GM19023 (cell line): ENCODE measurements at regions not wholly inside any gene's neighbourhood (a gene's known extent, or its start where the extent isn't known, plus 50 kb on each side); places are given as distances from the start of the nearest gene placed in this dataset.

Experiments
- ATAC-seq: cut with Tn5 transposase; IDR thresholded peaks from one replicate; pipeline ENCODE4 v1.9.1; 2021; ENCODE audit warnings: mild to moderate bottlenecking, moderate library complexity; ENCODE audit not compliant: unreplicated experiment

DNA sequence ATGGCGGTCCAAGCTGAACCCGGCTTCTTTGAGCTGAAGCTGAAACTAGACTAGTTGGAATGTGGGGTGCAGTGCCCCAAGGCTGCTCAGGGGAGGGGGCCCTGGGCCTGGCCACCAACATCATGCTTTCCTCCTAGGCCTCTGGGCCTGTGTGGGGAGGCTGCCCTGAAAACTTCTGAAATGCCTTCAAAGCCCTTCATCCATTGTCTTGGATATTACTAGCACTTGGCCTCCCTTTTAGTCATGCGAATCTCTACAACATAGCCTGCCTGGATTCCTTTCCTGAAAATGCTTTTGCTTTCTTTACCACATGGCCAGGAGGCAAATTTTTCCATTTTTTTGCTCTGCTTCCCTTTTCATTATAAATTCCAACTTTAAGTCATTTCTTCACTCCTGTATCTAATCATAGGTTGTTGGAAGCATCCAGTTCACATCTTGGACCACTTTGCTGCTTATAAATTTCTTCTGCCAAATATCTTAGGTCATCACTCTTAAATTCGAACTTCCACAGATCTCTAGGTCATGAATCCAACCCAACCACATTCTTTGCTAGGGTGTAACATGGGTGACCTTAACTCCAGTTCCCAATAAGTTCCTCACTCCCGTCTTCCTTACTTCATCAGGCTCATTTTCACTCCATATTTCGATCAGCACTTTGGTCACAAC, 103.4 kb downstream of the DDIT4L start:
- ATAC-seq, result no peak

- no peak for ATAC-seq
Observed at GRCh38 chr4:100084892-100085291, 105.4 kb downstream of the DDIT4L start.

DNA sequence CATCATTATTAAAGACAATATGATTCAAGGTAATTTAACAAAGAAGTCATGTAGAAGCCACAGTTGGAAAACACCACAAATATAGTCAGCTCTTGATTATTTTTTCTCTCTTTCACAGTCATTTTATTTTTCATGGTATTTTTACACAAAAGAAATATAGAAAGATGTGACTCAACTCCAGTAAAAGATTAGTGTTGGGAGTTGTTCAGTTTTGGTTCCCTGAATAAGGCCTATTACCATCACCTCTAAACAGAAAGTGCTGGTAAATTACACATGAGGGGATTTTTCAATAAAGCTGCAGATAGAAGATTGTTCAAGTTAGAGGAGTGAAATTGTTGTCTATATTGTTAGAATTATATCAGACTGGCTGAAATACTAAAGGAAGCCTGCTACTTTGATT, 107.0 kb downstream of the DDIT4L start:
- no peak for ATAC-seq

- no peak for ATAC-seq
Observed at GRCh38 chr4:100082852-100083251, 107.4 kb downstream of the DDIT4L start.

GRCh38 chr4:100081491-100081890, 108.8 kb downstream of the DDIT4L start:
- ATAC-seq, result no peak

DNA sequence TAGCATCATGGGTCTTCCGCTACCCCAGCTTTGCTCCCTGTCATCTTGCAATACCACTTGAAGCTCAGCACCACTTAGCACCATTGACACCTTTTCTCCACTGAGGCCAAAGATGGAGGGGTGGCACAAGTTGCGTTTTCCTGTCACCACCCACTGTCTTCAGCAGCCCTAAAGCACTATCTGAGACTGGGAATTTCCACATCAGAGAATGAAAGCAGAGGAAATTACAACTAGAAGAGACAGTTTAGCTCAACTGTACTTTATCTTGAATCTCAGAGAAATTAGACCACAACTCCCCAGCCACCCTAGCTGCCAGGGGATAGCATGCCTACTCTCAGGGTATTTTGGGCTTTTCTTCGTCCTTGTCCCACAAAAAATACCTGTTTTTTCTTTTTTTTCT, 111.0 kb downstream of the DDIT4L start:
- ATAC-seq, result no peak

DNA sequence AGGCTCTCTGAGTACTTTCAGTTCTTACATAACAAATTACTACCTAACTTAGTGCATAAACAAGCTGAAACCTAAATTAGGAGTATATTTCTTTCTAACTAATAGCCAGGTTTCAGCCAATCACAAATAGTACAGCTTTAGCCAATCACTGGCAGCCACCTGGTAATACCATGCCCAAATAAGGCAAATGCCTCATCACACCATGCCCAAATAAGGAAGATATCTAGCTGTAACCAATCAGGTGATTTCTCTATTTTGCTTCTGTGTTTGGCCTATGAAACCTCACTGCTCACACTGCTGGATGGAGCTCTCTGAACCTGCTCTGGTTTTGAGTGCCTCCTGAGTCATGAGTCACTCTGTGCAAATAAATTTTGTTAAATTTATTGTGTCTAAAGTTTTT, 113.5 kb downstream of the DDIT4L start:
- ATAC-seq, result no peak

GRCh38 chr4:100075486-100076270, 114.6 kb downstream of the DDIT4L start:
- no peak for ATAC-seq

- no peak for ATAC-seq
Observed at GRCh38 chr4:100075056-100075455, 115.2 kb downstream of the DDIT4L start.

- no peak for ATAC-seq
Observed at GRCh38 chr4:100071506-100071905, 118.8 kb downstream of the DDIT4L start.

DNA sequence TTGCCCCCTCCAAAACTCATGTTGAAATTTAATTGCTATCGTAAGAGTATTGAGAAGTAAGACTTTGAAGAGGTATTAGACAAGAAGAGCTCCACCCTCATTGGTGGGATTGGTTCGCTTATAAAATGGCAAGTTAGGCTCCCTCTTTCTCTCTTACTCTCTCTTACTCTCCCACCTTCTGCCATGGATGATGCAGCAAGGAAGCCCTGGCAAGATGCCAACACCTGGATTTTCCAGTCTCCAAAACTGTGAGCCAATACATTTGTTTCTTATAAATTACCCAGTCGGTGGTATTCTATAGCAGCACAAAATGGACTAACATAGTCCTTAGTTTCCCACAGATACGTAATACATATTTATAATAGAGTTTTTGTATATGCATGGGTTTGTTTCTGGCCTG, 119.4 kb downstream of the DDIT4L start:
- no peak for ATAC-seq

DNA sequence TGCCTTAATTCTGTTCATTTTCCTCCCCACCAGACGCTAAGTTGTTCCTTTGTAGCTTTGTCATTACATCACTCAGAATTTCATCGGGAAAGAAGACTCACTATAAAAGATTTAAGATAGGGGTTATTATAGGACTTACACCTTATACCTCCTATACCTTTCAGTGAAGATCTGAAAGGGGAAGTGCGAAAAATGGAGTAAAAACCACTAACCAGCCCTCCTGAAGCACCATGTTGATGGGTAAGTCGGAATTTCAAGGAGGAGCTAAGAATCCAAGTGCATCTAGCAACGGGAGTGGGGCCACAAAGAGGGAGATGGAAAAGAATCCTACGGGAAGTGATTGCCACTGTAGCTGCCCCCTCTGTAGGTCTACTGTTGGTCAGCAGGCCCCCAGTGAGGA, 119.1 kb upstream of the H2AZ1 start:
- ATAC-seq, result no peak

GRCh38 chr4:100067255-100067654, 117.2 kb upstream of the H2AZ1 start:
- no peak for ATAC-seq

- ATAC-seq, result no peak
Observed at GRCh38 chr4:100063355-100063754, 113.3 kb upstream of the H2AZ1 start.

- ATAC-seq, result no peak
Observed at GRCh38 chr4:100062921-100063320, 112.8 kb upstream of the H2AZ1 start.

- ATAC-seq, result no peak
Observed at GRCh38 chr4:100061835-100062234, 111.8 kb upstream of the H2AZ1 start.

GRCh38 chr4:100060765-100061416, 110.8 kb upstream of the H2AZ1 start:
- ATAC-seq, result no peak

DNA sequence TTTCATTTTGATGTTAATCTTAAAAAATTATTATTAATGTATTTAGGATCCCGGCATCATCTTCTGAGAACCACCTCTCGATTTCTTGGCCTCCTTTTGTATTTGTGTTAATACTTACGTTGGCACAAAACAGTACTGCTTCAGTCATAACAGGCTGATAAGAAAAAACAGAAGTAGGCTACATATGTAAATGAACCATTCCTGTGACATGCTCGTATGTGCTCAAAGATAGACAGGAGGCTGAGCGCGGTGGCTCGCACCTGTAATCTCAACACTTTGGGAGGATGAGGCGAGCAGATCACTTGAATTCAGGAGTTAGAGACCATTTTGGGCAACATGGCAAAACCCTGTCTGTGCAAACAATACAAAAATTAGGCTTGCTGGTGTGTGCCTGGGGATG, 109.4 kb upstream of the H2AZ1 start:
- no peak for ATAC-seq

GRCh38 chr4:100056701-100057100, 106.6 kb upstream of the H2AZ1 start:
- no peak for ATAC-seq

GRCh38 chr4:100054071-100054470, 104.0 kb upstream of the H2AZ1 start:
- ATAC-seq, result no peak

DNA sequence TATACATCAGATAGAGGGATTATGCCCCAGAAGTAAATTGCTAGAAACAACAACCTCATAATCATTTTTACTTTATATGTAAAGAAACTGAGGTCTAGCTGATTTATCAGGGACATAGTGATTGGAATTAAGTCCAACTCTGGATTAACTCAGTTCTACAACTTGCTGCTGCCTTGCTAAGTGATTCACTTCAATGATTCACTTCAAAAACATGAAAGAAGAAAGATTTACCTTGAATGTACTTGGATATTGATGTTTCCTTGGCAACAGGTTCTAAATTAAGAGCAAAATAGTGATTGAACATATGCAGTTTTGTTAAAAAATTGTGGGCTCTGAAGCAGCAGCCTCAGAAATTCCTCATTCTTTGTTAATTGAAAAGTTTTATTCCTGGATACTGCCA, 99.8 kb upstream of the H2AZ1 start:
- ATAC-seq, result no peak

GRCh38 chr4:100042711-100043110, 92.6 kb upstream of the H2AZ1 start:
- ATAC-seq, result no peak
